Embryonic facial prominence (tissue), 1 donor: ENCODE measurements at regions not wholly inside any gene's neighbourhood (a gene's known extent, or its start where the extent isn't known, plus 50 kb on each side); places are given as distances from the start of the nearest gene placed in this dataset.
"Not testable (repeated sequence)": the region's sequence is repeated elsewhere in the genome, so short reads cannot be mapped to it uniquely, and the experiment has no call there.

Source experiments
- DNase-seq: peaks from one replicate; pipeline ENCODE4 v3.0.0-alpha.2; 2016; ENCODE audit errors: extremely low spot score

DNA sequence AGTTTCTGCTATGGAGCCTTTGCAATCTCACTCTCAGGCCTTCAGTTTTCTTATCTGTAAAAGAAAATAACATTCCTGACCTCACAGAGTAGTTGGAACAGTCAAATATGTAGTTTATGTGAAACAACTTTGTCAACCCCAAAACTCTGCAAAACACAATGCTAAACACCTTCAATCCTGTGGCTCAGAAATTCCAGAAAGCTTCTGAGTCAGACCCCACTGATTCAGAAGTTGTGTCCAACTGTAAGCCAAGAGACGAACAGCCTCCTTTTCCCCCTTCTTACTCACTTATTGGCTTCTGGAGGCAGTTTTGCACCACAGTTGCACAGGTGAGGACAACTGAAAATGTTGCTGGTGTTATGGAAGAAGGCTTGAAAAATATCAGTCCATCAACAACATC is 52.9 kb downstream of the TMSB4Y start:
- DNase-seq = no peak

DNA sequence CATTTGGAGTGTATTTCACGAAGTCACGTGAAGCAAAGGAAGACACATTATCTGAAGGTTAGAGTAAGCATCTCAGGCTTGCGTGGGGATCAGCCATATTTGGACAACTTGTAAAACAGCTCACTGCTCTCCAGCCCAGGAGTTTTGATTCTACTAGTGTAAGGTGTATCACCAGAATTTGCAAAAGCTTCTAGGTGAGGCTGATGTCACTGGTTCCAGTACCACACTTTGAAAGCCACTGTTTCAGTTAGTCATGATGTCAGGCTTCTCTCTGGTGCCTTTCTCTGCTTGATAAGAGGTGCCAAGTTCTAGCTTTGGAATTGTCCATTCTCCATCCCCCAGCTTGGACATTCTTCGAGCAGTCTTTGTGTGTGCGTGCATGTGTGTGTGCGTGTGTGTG is 62.3 kb downstream of the TMSB4Y start:
- DNase-seq = no peak

DNA sequence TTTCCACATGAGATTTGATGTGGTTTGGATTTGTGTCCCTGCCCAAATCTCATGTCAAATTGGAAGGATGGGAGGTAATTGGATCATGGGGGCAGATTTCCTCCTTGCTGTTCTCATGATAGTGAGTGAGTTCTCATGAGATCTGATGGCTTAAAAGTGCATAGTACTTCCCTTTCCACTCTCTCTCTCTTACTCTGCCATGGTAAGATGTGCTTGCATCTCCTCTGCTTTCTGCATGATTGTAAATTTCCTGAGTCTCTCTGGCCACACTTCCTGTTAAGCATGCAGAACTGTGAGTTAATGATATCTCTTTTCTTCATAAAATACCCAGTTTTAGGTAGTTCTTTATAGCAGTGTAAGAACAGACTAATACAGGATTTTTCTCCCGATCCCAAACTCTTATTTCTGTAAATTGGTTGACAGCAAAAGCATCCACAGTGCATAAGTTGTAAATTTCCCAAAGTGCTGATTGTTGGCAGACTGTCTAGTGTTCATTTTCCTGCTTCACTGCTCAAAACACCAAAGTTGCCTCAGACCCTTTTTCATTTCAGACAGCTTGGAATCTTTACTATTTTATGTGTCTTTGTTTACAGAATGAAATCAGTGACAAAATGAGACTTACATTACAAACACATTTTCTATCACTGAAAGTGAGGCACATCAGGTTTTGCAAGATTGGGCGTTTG is 86.6 kb downstream of the TMSB4Y start:
- DNase-seq = no peak

DNA sequence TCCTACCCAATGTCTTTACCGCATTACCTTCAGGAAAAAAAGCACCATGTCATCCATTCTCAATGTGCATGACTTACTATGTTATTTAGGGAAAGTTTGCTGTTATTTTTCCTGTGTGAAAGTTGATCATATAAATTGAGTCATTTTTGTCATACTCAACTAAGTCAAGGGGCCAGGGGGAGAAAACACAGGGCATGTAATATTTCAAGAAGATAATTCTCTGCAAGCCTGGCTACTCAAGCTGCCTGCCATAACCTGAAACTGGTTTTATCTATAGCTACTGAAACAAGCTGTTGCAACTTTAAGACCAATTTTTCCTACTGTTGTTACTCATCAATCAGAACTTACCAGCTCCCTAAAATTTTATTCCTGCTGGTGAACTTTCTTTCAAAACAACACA is 91.4 kb downstream of the TMSB4Y start:
- DNase-seq = no peak

DNA sequence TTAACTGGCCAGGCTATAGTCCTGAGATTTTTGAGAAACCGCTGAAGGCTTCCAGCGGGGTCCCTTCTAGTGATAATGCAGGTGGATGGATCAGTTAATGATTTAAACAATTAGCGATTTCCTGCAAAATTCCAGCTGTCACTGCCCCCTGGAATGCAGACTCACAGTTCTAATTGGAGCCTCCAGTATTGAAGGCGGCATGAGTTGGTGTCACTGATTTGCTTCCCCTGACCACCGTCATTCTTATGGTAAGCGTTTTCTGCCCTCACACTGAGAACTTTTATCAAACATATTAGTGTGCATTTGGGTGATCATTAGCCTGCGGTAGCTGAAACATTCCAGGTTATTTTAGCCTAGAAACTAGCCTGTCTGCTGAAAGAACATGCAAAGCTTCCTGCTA is 99.1 kb downstream of the TMSB4Y start:
- no peak for DNase-seq

DNA sequence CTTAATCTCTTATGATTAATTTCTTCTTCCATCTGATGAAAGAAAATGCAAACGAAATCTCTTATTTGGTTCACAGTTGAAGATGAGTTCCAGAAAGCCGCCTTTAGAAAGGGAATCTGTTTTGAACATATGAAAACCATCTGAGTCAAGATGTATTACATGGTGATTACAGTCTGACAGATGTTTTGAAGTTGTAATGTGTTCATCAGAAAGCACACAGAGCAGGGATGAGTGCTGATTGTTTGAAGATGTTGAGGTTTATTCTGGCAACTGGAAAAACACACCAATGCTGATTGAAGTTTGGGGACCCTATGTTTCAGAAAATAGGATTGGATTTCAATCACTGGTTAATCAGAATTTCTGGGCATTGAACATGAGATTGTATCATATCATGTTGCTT is 99.7 kb downstream of the TMSB4Y start:
- DNase-seq = peak; percentile 5

DNA sequence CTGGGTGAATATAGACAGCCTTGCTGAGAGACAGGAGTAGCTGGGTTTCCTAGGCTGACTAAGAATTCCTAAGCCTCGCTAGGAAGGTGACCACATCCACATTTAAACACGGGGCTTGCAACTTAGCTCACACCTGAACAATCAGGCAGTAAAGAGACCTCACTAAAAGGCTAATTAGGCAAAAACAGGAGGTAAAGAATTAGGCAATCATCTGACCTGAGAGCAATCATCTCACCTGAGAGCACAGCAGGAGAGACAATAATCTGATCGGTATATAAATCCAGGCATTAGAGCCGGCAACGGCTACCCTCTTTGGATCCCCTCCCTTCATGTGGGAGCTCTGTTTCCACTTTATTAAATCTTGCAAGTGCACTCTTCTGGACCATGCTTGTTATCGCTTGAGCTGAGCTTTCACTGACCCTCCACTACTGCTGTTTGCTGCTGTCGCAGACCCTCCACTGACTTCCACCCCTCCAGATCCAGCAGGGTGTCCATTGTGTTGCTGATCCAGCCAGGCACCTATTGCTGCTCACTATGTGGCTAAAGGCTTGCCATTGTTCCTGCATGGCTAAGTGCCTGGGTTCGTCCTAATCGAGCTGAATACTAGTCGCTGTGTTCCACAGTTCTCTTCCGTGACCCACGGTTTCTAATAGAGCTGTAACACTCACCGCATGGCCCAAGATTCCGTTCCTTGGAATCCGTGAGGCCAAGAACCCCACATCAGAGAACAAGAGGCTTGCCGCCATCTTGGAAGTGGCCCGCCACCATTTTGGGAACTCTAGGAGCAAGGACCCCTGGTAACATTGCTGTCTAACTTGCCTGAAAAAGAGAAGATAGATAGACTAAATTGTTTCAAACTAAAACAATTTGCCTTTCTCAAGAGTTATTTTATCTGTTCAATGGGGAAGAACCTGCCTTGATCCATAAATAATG is 100.7 kb downstream of the TMSB4Y start:
- DNase-seq = no peak

DNA sequence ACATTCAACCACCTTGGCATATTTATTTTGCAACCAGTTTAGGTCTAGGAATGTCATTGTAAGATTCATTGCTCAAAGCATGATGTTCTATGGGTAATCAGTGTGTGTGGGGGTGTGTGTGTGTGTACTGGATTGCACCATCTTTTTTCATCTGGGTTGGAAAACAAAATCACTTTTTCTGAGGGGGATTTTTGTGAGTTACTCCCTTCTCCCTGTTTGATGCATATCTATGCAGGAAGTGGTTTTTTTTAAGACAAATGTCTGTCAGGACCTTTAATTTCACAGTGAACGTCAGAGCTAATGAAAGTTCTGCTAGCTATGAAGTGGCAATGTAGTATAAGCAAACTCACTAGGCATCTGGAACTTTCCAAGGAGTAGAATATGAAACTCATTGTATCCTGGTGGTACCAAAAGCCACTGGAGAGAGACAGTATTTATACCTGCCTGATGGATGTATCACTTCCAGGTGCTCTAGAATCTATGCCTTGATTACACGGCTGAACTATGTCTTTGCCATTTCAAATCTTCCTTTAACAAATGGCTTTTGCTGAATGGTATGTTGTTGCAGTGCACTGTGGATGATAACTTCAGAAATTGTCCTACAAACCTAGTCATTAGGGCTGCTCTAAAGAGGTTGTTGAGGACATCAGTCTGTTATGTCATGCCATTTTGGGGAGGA is 101.5 kb downstream of the TMSB4Y start:
- no peak for DNase-seq

DNA sequence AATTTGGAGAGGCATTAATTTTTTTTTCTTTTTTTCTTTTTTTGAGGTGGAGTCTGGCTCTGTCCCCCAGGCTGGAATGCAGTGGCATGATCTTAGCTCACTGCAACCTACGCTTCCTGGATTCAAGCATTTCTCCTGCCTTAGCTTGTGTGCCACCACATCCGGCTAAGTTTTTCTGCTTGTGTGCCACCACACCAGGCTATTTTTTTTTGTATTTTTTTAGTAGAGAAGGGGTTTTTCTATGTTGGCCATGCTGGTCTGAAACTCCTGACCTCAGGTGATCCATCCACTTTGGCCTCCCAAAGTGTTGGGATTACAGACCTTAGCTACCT is 102.0 kb downstream of the TMSB4Y start:
- no peak for DNase-seq

DNA sequence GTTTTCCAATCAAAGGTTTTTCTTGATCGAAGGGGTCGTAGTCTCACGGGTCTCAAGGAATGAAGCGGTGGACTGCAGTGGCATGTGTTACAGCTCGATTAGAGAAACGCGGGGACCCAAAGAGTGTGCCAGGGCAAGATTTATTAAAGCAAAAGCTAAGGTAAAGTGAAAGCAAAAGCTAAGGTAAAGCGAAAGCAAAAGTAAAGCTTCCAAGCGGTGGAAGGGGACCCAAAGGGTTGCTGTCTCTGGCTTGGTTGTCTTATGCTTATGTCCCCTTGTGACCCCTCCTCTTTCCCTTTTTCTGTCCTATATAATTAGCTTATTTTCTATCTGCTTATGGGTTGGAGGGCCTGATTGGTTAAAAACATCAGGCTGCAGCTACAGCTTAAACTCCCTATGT is 126.4 kb downstream of the TMSB4Y start:
- DNase-seq = no peak

DNA sequence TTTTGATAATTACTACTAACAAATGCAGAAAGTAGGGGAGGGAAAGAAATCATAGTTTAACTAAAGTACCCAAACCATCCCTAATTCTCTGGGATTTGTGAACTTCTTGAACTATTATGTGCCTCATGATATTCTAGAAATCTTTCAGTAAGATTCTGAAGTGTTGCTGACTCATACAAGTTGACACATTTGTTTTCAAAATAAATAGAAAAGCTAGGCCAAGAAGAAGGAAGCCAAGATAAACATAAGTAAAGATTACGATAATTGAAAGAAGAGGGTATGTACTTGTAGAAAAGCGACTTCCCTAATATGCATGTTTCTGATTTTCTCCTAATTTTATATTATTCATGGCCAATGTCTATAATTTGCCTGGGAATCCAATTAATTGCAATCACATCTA is 140.7 kb downstream of the TMSB4Y start:
- no peak for DNase-seq

DNA sequence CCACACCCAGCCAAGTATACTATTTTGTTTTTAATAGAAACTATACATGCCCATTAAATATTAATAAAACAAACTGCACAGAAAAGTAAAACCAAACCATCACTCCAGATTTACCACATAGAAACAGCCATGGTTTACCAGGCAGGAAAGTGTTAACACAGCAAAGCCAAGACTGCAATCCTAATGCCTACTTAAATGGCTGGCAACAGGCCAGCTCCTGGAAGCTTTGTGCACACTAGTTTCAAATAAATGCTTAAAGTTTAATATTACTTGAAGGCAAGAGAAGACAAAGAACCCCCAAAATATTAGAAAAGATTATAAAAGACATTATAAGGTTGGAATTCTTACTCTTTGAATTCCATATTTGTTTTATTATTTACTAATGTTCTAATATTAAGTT is 141.0 kb downstream of the VCY start:
- no peak for DNase-seq

DNA sequence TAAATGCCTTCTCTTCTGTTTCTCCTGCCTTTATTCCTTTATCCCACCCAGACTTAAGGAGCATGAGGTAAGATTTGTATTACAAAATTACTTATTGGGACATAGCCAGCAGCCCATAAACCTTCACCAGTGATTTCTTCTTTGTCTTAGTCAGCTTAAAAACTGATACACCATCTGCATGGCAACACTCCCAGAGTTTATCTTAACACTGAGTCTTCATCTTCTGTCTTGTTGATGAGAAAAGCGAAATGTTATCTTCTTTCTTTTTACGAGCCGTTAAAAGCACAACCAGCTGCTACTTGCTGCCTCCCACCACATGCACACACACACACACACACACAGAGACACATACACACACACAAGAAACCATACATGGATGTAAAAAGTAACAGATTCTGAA is 116.7 kb downstream of the VCY start:
- DNase-seq = no peak

DNA sequence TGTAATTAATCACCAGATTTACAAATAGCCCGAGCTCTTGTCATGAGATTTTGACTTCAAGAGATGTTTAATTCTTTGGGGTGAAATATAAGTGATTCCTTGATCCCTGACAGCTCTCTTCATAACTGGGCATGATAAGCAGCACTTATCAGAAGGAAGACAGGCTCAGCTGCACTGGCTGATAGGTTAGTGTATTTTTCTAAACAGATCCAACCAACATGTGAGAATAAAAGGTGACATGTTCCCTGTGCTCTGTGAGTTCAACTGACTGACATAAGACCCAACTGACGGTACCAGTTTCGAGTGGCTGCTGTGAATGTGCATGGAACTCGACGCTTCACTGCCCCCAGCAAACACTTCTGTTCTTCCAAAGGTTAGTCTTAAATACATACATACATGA is 114.8 kb downstream of the VCY start:
- DNase-seq = no peak

DNA sequence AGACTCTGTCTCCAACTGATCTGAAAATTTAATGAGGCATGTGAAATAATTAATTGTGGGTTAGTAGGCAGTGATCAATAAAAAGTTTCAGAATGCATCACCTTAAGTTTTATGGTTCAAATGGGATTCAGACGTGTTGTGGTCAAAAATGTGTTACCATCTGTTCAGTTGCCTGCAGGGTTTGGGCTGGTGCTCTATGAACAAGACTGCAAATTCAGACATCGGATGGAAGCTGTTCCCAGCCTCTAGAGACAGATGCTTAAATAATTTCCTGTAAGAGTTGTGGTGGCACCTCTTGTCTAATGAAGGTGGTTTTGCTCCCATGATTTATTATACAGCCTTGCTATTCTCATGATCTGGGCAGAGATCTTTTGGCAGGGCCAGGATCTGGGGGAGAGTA is 113.6 kb downstream of the VCY start:
- DNase-seq = no peak

DNA sequence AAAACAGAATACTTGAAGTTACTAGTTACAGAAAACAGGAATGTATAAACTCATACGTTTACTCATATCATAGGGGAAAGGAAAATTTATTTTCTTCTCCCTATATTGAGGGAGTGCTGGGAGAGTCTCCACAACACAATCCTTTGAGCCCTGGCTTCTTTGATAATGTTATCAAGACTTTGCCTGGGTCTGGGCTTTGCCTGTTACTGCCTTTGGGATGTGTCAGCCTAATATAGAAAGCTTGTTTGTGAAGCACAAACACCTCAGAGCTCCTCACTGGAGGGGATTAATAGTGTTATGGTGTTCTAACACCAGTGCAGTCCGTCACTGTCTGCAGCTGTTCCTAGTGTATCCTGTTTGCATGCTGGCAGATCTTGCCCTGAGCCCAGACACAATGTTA is 107.8 kb downstream of the VCY start:
- DNase-seq = no peak

DNA sequence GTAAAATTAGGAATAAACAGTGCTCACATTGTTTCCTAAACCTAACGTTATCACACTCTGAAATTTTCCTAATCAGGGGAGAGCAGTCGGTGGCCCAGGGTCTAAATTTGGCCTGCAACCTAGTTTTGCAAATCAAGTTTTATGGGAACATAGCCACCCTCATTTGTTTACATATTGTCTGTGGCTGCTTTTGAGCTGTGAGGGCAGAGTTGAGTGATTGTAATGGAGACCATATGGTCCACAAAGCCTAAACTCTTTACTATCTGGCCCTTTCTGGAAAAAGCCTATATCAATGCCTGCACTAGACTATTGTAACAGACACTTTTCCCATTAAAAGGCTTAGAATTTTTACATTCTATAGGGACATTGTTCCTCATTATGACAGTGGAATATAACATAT is 105.2 kb downstream of the VCY start:
- DNase-seq = no peak

DNA sequence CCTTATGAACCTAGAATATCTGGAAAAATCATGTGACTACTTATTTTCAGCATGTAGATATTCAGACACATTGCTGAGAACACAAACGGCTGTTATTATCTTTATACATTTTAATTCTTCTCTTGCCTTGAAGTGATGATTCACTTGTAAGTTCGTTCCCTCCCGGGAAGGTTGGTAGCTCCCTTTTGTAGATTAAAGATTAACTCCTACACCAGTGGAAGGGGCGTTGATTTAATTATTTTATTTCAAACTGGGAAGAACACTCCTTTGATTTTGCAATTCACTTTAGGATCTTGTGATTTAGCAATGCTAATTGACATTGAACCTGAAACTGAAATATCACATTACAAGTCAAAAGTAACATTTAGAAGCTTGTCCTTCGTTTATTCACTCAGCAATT is 103.4 kb downstream of the VCY start:
- no peak for DNase-seq

DNA sequence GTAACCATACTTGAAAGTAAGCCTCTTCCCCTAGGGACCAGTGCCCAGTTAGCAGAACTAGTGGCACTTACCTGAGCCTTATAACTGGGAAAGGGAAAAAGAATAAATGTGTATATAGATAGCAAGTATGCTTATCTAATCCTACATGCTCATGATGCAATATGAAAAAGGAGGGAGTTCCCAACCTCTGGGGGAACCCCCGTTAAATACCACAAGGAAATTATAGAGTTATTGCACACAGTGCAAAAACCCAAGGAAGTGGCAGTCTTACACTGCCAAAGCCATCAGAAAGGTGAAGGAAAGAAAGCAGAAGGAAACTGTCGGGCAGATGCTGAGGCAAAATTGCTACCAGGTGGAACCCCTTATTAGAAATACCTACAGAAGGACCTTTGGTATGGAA is 92.2 kb downstream of the VCY start:
- DNase-seq = not testable (repeated sequence)

DNA sequence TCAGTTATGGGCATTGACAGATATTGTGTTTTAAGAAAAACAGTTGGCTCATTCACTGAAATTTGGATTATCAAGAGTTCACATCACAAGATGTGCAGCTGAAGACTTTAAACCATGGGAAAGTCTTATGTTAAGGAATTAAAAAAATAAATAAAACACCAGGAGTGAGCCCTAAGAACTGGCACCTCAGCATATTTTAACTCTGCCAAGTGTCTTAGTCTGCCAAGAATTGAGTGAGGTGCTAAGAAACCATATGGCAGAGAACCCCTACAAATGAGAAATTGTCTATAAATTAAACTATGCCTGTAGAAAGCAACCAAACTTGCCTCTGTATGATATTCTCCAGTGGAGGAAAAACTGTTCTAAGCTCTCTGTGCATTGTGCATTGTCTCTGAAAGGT is 78.5 kb downstream of the VCY start:
- DNase-seq = no peak

DNA sequence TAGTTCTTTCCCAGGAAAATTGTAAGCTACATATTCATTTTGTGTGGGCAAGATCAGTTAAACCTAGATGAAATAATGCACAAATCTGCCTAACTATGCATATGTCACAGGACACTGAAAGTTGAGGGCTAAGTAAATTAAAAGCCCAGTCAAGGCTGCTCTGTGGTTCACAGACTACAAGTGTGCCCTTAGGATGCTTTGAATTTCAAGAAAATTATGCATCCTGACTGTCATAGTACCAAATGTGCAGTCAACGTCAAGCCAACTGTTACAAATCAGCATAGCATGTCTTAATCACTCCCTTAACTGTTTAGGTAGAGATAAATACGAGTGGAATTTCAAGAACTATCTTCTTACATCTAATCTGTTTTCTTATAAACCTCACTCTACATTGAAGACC is 55.8 kb downstream of the VCY start:
- not testable (repeated sequence) for DNase-seq
